ENCODE measurements at regions not wholly inside any gene's neighbourhood (a gene's known extent, or its start where the extent isn't known, plus 50 kb on each side); places are given as distances from the start of the nearest gene placed in this dataset.

DNA sequence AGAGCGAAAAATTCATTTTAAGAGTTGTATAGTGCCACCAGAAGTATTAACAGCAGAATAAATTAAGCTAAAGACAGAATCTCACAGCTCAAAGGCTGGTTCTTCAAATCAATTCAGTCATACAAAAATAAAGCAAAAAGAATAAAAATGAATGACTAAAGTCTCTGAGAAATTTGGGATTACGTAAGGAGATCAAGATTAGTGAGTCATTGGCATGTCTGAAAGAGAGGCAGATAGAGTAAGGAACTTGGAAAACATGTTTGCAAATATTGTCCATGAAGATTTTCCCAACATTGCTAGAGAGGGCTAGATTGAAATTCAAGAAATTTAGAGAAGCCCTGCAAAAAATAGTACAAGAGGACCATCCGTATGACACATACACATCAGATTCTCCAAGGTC is 1413.9 kb upstream of the ADGRB3 start:
- TF ChIP-seq, protein P1, sequence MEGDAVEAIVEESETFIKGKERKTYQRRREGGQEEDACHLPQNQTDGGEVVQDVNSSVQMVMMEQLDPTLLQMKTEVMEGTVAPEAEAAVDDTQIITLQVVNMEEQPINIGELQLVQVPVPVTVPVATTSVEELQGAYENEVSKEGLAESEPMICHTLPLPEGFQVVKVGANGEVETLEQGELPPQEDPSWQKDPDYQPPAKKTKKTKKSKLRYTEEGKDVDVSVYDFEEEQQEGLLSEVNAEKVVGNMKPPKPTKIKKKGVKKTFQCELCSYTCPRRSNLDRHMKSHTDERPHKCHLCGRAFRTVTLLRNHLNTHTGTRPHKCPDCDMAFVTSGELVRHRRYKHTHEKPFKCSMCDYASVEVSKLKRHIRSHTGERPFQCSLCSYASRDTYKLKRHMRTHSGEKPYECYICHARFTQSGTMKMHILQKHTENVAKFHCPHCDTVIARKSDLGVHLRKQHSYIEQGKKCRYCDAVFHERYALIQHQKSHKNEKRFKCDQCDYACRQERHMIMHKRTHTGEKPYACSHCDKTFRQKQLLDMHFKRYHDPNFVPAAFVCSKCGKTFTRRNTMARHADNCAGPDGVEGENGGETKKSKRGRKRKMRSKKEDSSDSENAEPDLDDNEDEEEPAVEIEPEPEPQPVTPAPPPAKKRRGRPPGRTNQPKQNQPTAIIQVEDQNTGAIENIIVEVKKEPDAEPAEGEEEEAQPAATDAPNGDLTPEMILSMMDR (conservative IDR thresholded peaks at IDR 0.05), result no peak
- TF ChIP-seq EZH2 (IDR thresholded peaks at IDR 0.05; ENCODE audit: low read depth), result no peak

Data from PC-9 (cell line).